HG03175 (cell line): ENCODE measurements at regions not wholly inside any gene's neighbourhood (a gene's known extent, or its start where the extent isn't known, plus 50 kb on each side); places are given as distances from the start of the nearest gene placed in this dataset.
"Not testable (repeated sequence)": the region's sequence is repeated elsewhere in the genome, so short reads cannot be mapped to it uniquely, and the experiment has no call there.

Experiments used
- ATAC-seq: cut with Tn5 transposase; IDR thresholded peaks from one replicate; pipeline ENCODE4 v1.9.1; 2021; ENCODE audit warnings: mild to moderate bottlenecking, moderate library complexity; ENCODE audit not compliant: unreplicated experiment

DNA sequence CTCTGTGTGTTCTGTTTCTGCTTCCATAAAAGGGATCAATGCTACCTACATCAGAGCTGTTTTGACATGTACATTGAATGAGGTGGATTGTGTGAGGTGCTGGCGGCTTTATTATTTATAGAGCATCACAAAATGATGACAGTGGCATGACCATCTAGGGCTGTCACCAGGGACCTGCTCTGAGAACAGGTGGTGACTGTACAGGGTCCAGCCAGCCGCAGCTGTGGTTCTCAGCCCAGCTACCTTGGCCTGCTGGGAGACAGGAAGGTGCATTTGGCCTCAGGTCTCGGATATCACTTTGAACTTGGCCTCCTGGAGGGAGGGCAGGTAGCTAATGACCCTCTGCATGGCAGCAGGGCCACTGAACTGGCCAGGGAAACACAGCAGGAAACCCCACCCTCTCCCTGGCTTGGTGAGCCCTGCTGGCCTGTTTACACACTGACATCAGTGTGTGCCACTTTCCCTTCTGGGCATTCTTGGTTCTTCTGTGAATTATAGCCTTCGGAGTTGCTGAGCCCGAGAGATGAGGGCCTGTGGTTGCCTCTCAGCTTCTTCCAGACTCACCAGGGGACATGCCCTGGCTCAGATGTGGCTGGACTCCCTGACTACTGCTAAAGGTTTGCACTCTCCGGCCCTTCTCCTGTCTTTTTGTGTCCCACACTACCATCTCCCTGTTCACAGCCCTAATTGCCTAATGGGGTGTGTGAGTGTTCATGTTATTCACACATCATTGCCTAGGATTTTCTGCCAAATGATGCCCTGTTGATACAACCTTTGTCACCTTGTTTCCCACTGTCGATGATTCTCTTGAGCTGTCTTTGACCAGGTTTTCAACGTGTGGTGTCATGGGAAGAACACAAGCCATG lies 109.2 kb upstream of the RAB12 start:
- ATAC-seq, result no peak

DNA sequence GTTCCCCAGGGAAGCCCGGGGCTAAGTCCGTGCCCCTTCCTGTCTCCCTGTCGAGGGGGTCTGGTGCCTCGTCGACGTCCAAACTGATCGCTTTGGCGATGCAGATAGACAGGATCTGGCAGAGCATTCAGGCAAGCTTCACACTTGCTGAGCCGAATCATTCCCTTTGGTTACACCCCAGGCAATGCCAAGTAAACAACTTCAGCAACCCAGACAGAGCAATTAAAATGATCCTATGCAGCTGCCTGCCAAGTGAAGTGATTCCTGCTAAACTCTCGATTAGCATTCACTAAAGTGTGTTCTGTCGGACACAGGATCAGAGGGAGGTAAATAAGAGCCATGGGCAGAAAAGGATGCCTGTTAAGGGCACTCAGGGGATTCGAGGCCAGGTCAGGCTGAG lies 108.2 kb upstream of the RAB12 start:
- no peak for ATAC-seq

DNA sequence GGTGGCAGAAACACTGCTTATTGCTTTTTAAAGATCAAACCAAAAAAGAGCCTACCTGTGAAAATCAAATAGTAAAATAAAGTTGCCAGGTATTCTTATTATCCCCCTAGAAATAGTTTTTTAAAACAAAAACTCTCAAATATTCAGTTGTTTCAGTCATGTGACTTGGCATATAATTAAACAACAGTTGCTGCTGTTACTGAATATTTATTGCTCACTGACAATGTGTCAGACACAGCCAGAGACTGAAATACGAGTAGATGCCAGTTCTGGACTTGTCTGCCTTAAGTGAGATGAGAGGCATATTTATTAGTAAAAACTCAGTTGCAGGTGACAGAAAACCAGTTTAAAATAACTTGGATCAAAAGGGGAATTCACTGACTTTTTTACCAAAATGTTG lies 106.0 kb upstream of the RAB12 start:
- no peak for ATAC-seq

DNA sequence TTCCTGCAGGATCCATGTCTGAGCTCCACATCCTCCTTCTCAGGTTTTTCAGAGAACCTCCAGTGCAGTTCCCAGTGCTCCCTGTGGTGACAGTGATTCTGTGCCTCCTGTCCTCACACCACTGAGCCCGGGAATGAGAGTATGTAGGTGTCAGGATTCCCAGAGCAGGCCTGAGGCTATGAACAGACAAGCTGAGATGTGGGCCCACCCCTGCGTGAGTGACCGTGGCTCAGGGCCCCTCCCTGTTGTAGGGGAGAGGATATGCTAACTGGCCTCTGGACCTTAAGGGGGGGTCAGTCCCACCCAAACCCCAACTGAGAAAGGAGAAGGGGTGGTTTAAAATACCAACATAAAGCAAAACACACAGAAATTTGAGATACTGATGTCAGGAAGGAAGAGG lies 104.8 kb upstream of the RAB12 start:
- ATAC-seq, result no peak

DNA sequence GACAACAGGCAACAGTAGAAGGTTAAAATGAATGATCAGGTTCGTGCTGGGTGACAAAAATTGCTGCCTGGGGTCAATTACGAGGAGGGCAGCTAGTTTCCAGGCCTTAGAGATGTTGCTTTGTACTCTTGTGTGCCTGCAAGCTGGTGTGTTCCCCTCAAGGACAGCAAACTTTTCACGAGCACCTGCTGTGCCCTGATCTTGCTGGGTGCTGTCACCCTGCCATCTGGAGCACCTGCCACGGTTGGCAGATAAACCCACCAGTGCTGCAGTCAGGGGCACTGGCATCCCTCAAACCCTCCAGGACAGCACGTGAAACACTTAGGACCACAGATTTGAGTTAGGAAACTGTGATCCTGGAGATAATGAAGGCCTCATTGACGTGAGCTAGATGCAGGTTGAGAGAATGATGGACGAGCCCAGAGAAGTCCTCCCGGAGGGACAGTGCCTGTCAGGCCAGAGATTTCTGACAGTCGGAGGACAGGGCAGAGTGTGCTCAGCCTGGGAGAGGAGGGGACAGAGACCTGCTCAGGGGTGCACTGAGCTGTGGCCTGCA lies 104.3 kb upstream of the RAB12 start:
- no peak for ATAC-seq

DNA sequence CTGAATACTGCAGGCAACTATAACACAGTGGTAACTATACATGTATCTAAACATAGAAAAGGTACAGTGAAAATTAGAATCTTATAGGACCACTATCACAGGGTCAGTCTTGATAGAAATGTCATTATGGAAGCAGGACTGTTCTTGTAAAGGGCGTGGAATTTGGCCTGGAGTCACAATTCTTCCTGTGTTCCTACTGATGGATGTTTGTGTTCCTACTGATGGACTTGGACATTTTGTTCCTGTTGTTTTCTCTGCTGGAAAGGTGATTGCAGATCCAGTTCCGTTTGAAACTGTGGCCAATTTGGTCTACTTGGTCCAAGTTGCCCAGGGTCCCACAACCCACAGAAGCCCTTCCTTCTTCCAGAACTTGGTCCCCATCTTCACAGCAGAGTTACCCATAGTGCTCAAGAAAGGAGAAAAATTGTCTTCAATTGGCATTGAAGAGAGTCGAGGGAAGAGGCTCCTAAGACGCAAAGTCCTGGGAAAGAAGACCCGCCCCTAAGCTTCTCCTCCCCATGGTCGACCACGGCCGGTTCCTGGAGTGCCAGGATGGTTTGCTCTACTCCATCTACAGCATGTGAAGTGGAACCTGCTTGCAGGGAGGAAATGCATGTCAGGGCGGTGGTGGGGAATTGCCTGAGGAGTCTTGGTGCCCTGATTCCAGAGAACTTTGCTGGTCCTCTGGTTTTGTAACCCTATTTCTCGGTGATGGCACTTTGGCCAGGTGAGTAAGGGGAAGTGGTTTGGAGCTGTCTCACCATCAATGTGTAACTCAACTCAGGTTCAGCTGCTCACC lies 102.8 kb upstream of the RAB12 start:
- ATAC-seq, result no peak

DNA sequence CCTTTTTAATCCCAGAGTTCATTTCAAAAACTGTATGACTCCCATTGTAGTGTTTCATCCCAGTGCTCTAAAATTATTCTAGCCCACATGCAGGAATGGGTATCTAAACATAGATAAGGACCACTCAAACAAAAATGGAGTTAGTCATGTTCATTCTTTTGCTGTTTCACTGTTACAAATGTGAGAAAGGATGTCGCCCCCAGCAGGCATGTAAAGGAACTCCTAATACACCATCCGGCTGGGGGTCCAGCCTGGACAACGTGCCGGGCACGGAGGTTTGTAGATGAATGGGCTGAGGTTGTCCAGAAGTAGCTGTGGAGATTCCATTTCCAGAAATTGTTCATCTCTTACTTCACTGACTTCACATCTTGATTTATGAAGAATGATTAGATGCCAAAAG lies 101.9 kb upstream of the RAB12 start:
- ATAC-seq, result no peak

DNA sequence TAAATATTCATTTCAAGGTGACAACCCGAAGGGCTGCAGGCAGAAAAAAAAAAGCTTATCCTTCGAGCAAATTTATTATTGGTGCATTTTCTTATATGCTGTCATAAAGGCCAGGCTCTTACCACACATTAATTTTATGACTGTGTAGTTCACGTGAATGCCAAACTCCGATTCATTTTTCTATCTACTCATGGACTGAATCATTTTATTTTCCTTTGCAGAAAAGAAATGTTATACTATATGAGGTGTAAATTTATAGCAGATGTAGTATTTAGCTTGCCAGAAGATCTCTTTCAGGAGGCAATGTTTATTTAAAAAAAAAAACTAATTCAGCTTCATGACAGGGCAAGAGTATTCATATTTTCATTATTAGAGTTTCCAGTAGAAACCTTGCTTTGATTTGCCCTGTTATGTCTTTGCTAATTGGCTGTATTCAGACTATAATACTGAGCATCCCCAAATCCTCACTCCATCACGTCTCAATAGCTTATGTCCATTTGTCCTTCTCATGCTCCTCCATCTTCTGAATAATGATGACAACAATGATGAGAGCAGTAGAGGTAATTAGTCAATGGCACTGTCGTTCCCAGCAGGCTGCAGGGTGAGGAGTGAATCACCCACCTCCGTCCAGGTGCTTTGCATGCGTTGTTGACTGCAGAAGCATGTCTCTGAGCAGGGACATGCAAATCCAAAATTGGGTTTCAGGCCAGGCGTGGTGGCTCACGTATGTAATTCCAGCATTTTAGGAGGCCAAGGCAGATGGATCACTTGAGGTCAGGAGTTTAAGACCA lies 101.1 kb upstream of the RAB12 start:
- ATAC-seq, result no peak

DNA sequence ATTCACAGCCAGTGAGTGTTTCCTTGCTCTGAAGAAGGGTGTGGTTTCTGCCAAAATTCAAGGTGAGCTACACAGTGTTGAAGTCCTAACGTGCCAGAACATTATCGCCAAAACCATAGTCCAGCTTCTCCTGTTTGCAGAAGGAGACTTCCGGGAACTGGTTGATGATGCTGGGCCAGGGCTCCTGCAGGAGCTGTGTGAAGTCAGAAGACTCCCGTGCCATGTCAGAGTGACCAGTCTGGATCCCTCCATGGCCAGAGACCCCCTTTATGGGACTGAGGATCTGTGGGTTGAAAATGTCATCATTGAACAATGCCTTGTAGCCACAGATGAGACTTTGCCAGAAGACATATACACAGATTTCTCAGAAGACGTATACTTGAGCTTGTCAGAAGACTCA lies 96.0 kb upstream of the RAB12 start:
- ATAC-seq, result no peak

DNA sequence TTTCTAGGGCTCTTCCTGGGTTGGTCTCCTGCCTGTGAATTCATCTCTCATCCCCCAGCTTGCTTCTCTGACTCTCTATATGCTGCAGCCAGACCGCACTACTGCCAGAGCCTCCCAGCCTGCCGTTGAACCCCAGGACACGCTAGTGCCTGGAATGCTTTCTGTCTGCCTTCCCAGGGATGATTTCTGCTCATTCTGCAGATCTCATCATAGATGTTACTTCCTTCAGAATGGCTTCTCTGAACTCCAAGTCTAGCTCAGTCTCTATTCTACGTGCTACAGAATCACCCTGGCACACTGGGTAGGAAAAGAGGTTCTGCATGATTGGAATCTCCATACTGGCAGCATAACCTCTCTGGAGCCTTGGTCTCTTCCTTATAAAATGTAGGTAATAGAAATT lies 94.8 kb upstream of the RAB12 start:
- ATAC-seq, result no peak

DNA sequence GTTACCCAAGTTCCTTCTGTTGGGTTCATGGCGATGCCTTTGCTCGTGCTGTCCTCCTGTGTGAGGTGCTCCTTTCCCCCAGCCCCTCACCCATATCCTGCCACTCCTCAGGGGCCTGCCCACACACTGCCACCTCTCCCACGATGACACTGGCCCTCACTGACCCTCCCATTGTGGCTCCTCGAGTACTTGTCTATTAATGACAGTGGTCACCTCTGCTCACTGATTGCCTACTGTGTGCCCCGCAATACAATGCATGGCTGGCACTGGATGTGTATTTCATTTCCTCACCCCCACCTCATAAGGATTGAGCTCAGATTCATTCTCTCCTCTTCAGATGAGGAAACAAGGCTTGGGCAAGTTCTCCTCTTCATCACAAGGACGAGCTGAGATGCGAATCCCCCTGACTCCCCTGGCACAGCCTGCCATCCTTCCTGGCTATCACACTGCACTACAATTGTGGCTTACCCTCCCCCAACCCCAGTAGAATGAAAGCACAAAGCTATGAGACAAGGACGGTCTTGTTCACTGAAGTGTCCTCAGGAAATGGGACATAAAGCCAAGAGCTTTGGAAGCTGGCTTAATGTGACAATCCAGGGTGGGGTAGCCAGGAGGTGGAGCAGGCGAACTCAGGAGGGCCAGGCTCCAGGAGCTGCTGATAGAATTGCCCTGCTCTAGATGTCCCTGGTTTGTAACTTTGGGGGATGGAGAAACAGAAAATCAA lies 93.9 kb upstream of the RAB12 start:
- no peak for ATAC-seq

DNA sequence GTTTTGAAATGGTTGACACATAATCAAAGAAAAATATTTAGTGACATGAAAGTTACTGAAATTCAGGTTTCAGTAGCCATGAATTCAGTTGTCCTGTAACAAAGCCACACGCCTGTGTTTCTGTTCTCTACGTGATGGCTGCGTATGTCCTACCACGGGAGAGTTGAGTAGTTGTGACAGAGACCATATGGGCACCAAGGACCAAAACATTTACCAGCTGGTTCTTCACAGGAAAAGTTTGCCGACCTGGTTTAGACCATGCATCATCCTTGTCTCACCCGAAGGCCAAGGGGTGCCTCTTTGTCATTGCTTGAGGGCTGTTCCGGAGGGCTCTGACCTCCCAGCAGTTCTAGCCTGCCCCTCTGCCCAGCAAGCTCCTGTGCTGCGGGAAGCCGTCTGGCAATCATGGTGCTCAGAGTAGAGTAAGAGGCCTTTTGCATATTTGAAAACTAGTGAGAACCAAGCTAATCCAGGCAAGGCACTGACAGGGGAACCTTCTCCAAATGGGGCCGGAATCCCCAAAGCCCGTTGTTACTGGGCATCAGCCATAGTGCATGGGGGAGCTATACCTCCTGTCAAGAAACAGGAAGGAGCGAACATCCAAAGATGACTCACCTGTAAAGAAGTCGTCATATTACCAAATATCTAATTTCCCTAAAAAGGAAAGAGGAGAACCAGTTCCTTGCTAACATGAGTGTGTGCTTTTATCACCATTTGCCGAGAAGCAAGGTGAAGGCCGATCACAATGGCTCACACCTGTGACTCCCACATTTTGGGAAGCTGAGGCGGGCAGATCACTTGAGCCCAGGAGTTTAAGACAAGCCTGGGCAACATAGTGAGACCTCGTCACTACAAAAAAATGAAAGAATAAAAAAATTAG lies 92.6 kb upstream of the RAB12 start:
- no peak for ATAC-seq

DNA sequence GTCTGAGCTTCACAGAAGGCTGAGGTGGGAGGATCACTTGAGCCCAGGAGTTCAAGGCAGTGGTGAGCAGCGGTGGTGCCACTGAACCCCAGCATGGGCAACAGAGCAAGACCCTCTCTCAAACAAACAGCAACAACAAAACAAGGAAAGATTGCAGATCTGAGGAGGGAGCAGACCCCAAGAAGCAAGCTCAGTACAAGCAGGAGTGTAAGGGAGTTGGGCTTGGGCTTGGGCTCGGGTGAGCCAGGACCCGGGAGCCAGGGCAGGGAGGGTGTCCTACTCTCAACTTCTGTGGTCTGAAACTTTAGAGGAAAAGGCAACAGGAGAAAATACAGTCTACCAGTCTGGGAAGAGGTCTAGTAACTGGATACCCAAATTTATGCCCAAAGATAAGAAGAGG lies 92.0 kb upstream of the RAB12 start:
- ATAC-seq, result no peak

DNA sequence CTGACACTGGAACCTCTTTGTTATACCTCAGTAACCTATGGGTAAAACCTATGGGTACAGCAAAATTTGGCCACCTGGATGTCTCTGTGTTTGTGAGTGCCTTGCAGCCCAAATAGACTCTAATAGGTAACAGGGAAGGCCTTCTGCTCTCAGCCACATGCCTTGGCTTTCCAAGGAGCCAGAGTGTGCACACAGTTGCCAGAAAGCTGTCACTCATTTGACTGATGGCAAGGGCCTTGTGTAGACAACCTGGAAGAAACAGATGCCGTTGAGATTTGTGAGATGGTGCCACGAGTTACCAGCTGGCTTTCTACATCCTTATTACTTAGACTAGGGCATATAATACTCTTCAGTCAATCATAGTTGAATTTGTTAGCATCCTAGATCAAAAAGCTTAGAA lies 90.1 kb upstream of the RAB12 start:
- no peak for ATAC-seq

DNA sequence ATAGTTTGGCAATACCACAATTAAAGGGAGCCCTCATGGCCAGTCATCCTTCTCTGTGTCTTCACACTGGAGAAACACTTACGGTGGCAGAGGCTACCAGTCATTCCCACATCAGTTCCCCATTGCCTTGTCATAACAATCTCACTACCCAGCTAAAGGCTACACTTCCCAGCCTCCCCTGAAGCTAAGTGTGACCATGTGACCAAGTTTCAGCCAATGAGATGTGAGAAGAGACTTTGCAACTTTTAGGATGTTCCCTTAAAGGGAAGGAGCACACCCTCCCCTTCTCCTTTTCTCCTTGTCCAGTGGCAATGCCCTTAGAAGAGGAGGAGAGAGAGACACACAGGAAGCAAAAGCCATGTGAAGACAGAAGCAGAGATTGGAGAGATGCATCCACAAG lies 89.0 kb upstream of the RAB12 start:
- ATAC-seq, result no peak

DNA sequence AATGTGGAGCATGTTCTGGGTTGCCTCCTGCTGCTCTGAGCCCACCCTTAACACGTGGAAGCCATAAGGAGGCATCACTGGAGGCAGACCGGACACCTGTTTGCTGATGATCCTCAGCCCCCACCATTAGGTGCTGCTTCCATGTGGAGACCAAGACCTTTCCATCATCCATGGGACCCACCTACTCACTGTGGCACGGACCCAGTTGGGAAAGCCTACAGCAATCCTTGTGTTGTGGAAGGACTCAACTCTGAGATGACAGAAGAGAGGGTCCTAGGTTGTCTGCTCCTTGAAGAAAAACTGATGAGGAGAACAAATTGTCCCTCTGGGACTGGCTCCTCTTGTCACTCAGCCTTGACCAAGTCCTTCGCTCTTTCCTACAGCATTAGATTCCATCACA lies 86.5 kb upstream of the RAB12 start:
- no peak for ATAC-seq

DNA sequence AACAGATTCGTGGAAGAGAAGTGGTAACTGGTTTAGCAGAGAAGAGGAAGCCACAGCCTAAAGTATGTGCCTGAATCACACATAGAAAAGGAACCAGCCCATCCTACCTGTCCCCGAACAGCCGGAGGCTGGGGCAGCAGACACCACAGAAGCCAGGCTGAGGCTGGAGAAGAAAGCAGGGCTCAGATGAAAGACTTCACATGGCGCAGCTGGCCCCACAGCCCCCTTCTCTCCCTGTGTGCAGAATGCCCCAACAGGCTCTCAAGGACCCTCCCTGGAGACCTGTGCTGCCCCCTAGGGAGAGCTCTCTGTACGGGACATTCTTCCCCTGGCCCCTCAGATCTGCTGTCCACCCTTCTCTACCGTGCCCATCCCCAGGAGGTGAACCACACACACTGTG lies 83.5 kb upstream of the RAB12 start:
- ATAC-seq, result no peak

DNA sequence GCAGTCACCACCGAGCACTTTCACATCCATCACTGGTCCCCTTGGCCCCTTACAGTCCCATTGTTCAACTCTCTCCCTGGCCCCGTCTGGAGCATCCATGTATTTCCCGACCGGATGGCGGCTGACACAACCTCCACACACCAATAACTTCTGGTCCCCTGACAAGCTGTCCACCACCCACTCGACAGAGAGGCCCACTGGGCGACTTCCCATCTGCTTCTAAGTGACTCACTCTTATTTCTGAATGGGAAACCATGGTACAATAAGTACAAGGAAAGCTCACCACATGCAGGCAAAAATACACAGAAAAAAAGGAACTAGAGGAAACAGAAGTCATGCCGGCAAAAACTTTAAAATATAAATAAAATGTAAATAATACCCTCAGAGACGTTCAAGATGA lies 82.9 kb upstream of the RAB12 start:
- ATAC-seq, result no peak

DNA sequence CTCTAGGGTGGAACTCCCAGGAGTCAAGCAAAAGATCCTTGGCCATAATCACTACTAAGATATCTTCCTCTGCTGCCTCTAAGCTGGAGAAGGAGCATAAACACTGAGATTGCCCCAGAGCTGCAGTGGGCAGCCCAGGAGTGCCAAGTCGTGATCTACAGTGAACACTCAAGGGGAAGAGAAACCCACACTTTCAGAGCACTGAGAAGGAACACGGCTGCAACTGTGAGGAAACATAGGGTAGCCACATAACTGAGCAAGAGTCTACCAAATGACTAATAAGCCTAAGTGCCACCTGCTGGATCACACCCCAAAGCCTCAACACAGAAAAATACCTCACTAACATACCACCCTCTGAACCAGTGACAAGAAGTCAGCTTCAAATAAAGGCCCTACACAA lies 79.6 kb upstream of the RAB12 start:
- no peak for ATAC-seq

DNA sequence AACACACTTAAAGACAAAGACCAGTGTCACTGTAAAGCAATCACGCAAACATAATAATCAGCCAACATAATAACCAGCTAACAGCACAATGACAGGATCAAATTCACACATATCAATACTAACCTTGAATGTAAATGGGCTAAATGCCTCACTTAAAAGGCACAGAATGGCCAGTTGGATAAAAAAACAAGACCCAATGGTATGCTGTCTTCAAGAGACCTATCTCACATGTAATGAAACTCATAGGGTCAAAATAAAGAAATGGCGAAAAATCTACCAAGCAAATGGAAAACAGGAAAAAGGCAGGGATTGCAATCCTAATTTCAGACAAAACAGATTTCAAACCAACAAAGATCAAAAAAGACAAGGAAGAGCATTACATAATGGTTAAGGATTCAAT lies 78.2 kb upstream of the RAB12 start:
- not testable (repeated sequence) for ATAC-seq
